Pulmonary artery endothelial cell (primary cell): ENCODE measurements at regions not wholly inside any gene's neighbourhood (a gene's known extent, or its start where the extent isn't known, plus 50 kb on each side); places are given as distances from the start of the nearest gene placed in this dataset.

ENCODE experiments used
- DNase-seq: peaks from one replicate; pipeline ENCODE4 v3.0.0-alpha.2; 2011; ENCODE audit warnings: low read depth, low spot score

DNA sequence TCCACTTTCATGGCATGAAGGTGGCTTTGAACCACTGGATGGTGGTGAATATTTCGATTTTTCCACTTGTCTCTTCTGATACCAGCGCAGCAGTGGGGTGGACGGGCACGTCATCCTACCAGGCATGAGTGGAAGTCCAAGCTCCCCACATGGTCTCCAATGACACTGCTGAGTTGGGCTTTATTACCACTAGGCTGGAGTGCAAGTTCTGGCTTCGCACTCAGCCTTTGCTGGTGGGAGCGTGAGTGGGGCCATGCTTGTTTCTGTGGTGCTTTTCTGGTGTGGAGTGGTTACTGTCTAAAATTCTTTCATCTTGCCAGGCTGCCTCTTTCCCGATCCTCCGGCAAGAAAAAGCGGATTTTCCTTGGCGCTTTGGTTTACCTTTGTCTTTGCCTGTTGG lies 70.1 kb upstream of the SDK1 start:
- no peak for DNase-seq

GRCh38 chr7:3232228-3232627 lies 68.8 kb upstream of the SDK1 start:
- DNase-seq, result no peak

- no peak for DNase-seq
These were observed 67.8 kb upstream of the SDK1 start for GRCh38 chr7:3233301-3233700.

DNA sequence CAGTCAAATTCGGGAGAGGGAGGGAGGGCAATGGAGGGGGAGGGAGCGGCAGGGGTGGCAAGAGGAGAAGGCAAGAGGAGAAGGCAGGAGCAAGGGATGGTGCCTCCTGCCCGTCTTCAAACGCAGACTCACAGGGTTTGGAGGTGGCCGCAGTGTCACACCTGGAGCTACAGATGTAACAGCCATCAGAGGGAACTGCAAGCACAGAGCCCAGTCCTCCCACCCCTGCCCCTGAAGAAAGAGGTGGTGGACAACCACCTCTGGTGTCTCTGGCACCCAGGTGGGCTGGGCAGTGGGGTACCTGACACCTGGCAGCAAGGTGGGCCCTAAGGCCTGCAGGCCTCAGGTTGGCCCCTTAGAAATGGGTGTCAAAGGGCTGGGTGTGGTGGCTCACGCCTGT lies 67.0 kb upstream of the SDK1 start:
- DNase-seq, result no peak

GRCh38 chr7:3234851-3235250 lies 66.2 kb upstream of the SDK1 start:
- no peak for DNase-seq

DNA sequence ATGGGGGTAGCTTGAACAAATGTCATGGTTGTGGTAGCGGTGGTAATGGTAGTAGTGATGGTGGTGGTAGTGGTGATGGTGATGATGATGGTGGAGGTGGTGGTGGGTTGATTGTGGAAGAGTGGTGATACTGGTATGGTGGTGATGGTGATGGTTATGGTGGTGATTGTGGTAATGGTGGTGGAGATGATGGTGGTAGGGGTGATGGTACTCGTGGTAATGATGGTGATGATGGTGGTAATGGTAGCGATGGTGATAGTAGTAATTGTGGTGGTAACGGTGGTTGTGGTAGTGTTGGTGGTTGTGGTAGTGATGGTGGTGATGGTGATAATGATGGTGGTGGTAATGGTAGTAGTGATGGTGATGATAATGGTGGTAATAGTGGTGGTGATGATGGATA lies 65.7 kb upstream of the SDK1 start:
- DNase-seq, result no peak

- DNase-seq, result no peak
These were observed 64.8 kb upstream of the SDK1 start for GRCh38 chr7:3236268-3236667.

DNA sequence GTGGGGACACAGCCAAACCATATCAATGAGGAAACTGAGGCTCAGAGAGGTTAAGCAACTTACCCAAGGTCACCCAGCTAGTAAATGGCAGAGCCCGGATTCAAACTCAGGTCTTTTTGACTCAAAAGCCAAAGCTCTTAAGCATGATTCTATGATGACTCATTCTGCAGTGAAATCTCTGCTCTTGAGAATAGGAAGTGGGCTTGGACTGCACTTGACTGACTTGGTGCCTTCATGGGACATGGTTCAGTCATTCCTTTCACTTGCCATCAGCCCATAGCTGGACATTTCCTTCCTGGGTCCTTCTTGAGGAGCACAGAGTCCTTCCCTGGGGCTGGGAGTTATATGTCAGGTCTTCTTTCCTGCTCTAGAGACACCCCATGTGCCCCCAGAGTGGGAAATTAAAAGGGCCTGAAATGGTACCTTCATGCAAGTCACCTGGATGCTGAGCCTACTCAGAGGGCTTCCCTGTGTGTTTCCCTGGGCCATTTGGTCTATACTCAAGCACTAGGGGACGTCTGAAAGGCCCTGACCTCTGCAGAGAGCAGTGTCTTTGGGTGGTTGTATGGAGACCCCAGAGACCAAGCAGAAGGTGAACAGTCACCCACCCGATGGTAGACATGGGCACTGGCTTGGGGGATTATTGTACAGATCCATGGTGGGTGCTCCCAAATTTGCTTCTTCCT lies 62.4 kb upstream of the SDK1 start:
- no peak for DNase-seq

DNA sequence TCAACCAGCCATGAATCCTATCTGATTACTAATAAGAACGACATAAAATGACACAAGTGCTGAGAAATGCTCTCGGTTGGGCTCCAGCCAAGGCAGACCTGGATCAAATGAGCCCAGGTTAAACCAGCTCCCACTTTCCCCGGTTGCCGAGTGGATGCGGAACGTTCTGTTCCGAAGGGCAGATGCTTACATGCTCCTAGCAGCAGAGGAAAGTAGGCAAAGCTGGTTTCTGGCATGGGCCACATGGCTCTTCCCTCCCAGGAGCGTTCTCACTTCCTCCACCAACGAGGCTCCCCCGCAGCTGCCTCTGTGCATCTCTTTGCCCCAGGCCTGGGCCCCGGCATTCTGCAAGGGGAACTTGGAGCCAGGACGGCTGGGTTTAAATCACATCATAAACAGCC lies 61.8 kb upstream of the SDK1 start:
- DNase-seq, result no peak

- no peak for DNase-seq
These were observed 60.1 kb upstream of the SDK1 start for GRCh38 chr7:3240826-3241430.

- no peak for DNase-seq
These were observed 59.3 kb upstream of the SDK1 start for GRCh38 chr7:3241686-3242258.

- no peak for DNase-seq
These were observed 58.6 kb upstream of the SDK1 start for GRCh38 chr7:3242398-3242972.

- no peak for DNase-seq
These were observed 57.8 kb upstream of the SDK1 start for GRCh38 chr7:3243256-3243655.

GRCh38 chr7:3243680-3244079 lies 57.4 kb upstream of the SDK1 start:
- DNase-seq, result no peak

DNA sequence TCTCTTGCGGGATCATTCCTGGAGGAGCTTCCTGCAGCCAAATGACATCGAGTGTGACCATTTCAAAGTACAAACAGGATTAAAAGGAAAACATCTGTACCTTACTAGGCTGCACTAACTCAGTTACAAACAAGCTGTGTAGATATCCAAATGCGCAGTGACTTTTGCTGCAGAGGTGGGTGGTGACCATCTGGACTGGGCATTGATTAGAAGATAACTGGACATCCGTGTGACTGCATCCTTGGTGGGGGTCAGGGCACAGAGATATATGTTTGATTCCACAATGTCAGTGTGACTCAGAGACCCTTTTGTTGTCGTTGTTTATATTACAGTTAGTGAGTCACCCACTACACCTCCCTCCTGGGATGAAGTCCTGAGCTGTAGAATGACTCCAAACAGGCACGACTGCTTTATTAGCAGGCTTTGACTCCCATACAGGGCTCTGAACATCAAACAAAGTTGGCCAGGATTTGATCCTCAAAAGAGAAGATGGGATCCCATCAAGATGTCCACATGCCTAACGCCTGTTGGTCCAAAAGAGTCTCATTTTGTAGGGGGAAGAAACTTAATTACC lies 56.7 kb upstream of the SDK1 start:
- no peak for DNase-seq

- no peak for DNase-seq
These were observed 56.0 kb upstream of the SDK1 start for GRCh38 chr7:3245077-3245476.

DNA sequence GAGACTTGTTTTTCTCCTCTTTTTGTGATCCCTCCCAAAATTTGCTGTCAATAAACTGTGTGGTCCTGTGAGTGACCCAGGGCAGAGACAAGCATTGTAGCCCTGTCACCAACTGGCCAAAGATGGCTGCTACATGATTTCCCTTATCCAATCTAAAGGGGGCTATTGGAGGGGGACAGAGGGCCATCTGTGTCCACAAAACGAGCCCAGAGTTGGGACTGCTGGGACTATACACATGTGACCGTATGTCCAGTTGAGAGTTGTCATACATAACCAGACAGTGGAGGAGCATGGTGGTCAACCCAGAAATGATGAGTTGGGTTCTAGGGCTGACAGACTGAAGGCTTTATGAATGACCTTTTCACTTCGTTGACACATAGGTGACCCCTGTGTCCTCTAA lies 55.3 kb upstream of the SDK1 start:
- no peak for DNase-seq

GRCh38 chr7:3246127-3246526 lies 54.9 kb upstream of the SDK1 start:
- DNase-seq, result no peak

DNA sequence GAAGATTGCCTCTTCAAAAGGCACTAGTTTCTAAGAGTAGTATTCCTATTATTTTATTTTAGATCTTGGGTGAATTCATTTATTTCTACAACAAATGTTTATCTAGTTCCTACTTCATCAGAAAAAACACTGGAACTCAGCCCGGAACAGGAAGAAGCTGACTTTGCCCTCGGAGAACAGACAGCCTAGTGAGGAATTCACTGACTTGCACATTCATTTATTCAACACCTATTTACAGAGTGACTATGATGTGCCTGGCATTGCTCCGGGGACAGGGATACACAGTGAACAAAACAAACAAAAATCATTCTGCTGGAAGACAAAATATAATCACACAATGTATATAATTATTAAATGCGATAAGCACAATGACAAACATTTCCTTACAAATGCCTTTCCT lies 54.4 kb upstream of the SDK1 start:
- no peak for DNase-seq

GRCh38 chr7:3250725-3251124 lies 50.3 kb upstream of the SDK1 start:
- no peak for DNase-seq
